GM23338 (cell line): ENCODE measurements at regions not wholly inside any gene's neighbourhood (a gene's known extent, or its start where the extent isn't known, plus 50 kb on each side); places are given as distances from the start of the nearest gene placed in this dataset.

Experiments used
- ATAC-seq: fragments of 200-7000 bp; cut with Tn5 transposase; 3 replicates; pipeline ENCODE4 v1.9.1; 2020
- DNase-seq: peaks from one replicate; pipeline ENCODE4 v3.0.0-alpha.2; 2015; ENCODE audit warnings: low spot score
- H2AFZ ChIP-seq: fragments of 200-600 bp; sonication (generic); 2 replicates; pipeline ENCODE4 v1.8.0; 2016; ENCODE audit warnings: antibody characterized with exemption, mild to moderate bottlenecking, moderate library complexity
- H3F3A ChIP-seq: fragments of 200-600 bp; sonication (generic); replicated peaks from 2 replicates; pipeline ENCODE4 v1.8.0; 2017; ENCODE audit warnings: antibody characterized with exemption, mixed run types, low read depth
- H3K27ac ChIP-seq: fragments of 200-600 bp; sonication (generic); 2 replicates; pipeline ENCODE4 v1.6.1; 2016; ENCODE audit warnings: low read depth
- H3K27me3 ChIP-seq: fragments of 200-600 bp; sonication (generic); 2 replicates; pipeline ENCODE4 v1.8.0; 2016; ENCODE audit warnings: mild to moderate bottlenecking, mixed run types, moderate library complexity; ENCODE audit not compliant: insufficient read depth
- H3K36me3 ChIP-seq: fragments of 200-600 bp; sonication (generic); 2 replicates; pipeline ENCODE4 v1.8.0; 2016; ENCODE audit warnings: mild to moderate bottlenecking; ENCODE audit not compliant: insufficient read depth
- H3K4me1 ChIP-seq: fragments of 200-600 bp; sonication (generic); 2 replicates; pipeline ENCODE4 v1.8.0; 2016; ENCODE audit warnings: mild to moderate bottlenecking, moderate library complexity; ENCODE audit not compliant: insufficient read depth
- H3K4me2 ChIP-seq: fragments of 200-600 bp; sonication (generic); 2 replicates; pipeline ENCODE4 v1.7.1; 2017; ENCODE audit warnings: mixed run types
- H3K4me3 ChIP-seq: fragments of 200-600 bp; sonication (generic); 2 replicates; pipeline ENCODE4 v1.6.1; 2016; ENCODE audit warnings: mixed run types
- H3K79me2 ChIP-seq: fragments of 200-600 bp; sonication (generic); replicated peaks from 2 replicates; pipeline ENCODE4 v1.8.0; 2017; ENCODE audit warnings: mild to moderate bottlenecking; ENCODE audit not compliant: insufficient read depth
- H3K9me2 ChIP-seq: fragments of 200-600 bp; sonication (generic); 2 replicates; pipeline ENCODE4 v1.8.0; 2017; ENCODE audit not compliant: insufficient read depth
- H4K20me1 ChIP-seq: fragments of 200-600 bp; sonication (generic); replicated peaks from 2 replicates; pipeline ENCODE4 v1.8.0; 2017; ENCODE audit warnings: mild to moderate bottlenecking; ENCODE audit not compliant: insufficient read depth
- H3K27ac Mint-ChIP-seq: 2 replicates; pipeline ENCODE4 v1.8.0; 2020; ENCODE audit warnings: inconsistent platforms, mild to moderate bottlenecking, moderate library complexity, mixed read lengths
- H3K27me3 Mint-ChIP-seq: 3 replicates; pipeline ENCODE4 v1.8.0; 2022; ENCODE audit warnings: low read depth, mild to moderate bottlenecking, moderate library complexity, mixed read lengths, inconsistent platforms; ENCODE audit not compliant: insufficient read depth, poor library complexity
- H3K36me3 Mint-ChIP-seq: 3 replicates; pipeline ENCODE4 v1.8.0; 2021; ENCODE audit warnings: low read depth, mild to moderate bottlenecking, inconsistent platforms, moderate library complexity, mixed read lengths
- H3K4me1 Mint-ChIP-seq: 3 replicates; pipeline ENCODE4 v1.8.0; 2020; ENCODE audit warnings: mild to moderate bottlenecking, inconsistent platforms, mixed read lengths
- H3K4me3 Mint-ChIP-seq: 3 replicates; pipeline ENCODE4 v1.8.0; 2021; ENCODE audit warnings: moderate library complexity, mild to moderate bottlenecking, inconsistent platforms, mixed read lengths
- H3K9me3 Mint-ChIP-seq: 3 replicates; pipeline ENCODE4 v1.8.0; 2020; ENCODE audit warnings: moderate library complexity, mild to moderate bottlenecking, inconsistent platforms, mixed read lengths
- CREB1 ChIP-seq: fragments of 250-450 bp; sonication (Bioruptor Pico); IDR thresholded peaks from 2 replicates; pipeline ENCODE4 v1.5.0; 2020; ENCODE audit warnings: low read depth, mild to moderate bottlenecking, moderate library complexity
- EZH2 ChIP-seq: fragments of 200-600 bp; sonication (generic); IDR thresholded peaks from one replicate; pipeline ENCODE4 v1.8.0; 2017; ENCODE audit warnings: antibody characterized with exemption, mild to moderate bottlenecking, low read depth; ENCODE audit not compliant: unreplicated experiment
- EZH2phosphoT487 ChIP-seq: fragments of 200-600 bp; sonication (generic); IDR thresholded peaks from one replicate; pipeline ENCODE4 v1.8.1; 2018; ENCODE audit warnings: antibody characterized with exemption; ENCODE audit not compliant: unreplicated experiment
- JUNB ChIP-seq: IDR thresholded peaks from one replicate; pipeline ENCODE4 v1.6.1; 2016; ENCODE audit warnings: antibody characterized with exemption; ENCODE audit not compliant: unreplicated experiment
- POLR2AphosphoS5 ChIP-seq: IDR thresholded peaks from 2 replicates; pipeline ENCODE4 v1.6.1; 2016; ENCODE audit warnings: antibody characterized with exemption, low read depth
- STAT1 ChIP-seq: IDR thresholded peaks from one replicate; pipeline ENCODE4 v1.6.1; 2016; ENCODE audit warnings: antibody characterized with exemption; ENCODE audit not compliant: unreplicated experiment
- ZNF114 ChIP-seq: fragments of 250-450 bp; sonication (Bioruptor Pico); IDR thresholded peaks from 2 replicates; pipeline ENCODE4 v1.5.0; 2020; ENCODE audit warnings: mild to moderate bottlenecking, moderate library complexity
- ZNF331 ChIP-seq: fragments of 250-450 bp; sonication (Bioruptor Pico); IDR thresholded peaks from 2 replicates; pipeline ENCODE4 v1.5.0; 2020; ENCODE audit warnings: low read depth, mild to moderate bottlenecking, moderate library complexity
- TF ChIP-seq, protein P1 (sequence below), 2 experiments: fragments of 200-600 bp in 1 of 2; sonication (generic) in 1 of 2; conservative IDR thresholded peaks; 2 replicates each; pipeline versions ENCODE4 v1.5.1 to v1.6.1; 2016 to 2017; ENCODE audit warnings: antibody characterized with exemption in 2 of 2, low read depth in 2 of 2, mild to moderate bottlenecking in 2 of 2, moderate library complexity in 1 of 2
- TF ChIP-seq, protein P2 (sequence below): IDR thresholded peaks from one replicate; pipeline ENCODE4 v1.6.1; 2018; ENCODE audit warnings: antibody characterized with exemption; ENCODE audit not compliant: unreplicated experiment
- TF ChIP-seq, protein P3 (sequence below): IDR thresholded peaks from 2 replicates; pipeline ENCODE4 v1.6.1; 2016; ENCODE audit warnings: antibody characterized with exemption

DNA sequence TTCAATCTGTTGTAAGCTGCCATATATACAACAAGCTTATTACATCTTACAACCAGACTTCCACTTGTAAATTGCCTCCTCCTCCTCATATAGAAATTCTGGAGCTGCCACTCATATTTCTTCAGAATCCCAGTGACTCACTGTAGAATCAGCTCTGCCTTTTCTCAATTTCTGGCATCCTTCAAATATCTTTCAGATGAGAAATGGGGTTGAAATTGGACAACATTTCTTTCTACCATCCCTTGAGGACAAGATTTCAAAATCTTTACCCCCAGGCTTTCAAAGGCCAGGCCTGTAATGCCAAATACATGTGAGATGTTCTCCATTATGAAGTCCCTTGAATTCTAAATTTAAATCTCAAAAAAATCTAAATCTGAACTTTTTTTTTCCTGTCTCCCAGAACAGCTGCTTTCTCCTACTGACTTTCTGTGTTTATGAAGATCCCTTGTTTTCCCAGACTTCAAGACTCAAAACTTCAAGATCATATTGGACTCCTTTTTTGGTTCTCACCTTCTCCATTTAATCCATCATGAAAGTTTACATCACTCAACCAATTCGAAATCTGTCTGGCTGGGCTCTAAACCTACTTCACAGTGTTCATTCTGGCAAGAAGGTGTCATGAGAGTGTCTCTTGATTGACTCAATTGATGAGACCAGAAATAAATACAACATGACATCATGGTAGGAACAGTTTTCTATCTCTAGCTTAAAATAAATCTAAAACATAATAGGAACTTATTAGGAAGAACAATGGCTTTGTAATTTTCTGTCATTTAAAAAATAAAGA lies 109.8 kb downstream of the HMHB1 start:
- TF ChIP-seq, protein P1, sequence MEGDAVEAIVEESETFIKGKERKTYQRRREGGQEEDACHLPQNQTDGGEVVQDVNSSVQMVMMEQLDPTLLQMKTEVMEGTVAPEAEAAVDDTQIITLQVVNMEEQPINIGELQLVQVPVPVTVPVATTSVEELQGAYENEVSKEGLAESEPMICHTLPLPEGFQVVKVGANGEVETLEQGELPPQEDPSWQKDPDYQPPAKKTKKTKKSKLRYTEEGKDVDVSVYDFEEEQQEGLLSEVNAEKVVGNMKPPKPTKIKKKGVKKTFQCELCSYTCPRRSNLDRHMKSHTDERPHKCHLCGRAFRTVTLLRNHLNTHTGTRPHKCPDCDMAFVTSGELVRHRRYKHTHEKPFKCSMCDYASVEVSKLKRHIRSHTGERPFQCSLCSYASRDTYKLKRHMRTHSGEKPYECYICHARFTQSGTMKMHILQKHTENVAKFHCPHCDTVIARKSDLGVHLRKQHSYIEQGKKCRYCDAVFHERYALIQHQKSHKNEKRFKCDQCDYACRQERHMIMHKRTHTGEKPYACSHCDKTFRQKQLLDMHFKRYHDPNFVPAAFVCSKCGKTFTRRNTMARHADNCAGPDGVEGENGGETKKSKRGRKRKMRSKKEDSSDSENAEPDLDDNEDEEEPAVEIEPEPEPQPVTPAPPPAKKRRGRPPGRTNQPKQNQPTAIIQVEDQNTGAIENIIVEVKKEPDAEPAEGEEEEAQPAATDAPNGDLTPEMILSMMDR (conservative IDR thresholded peaks at IDR 0.05; ENCODE audit: low read depth in 2 of 2) = no peak
- TF ChIP-seq EZH2phosphoT487 (no peak), STAT1 (no peak), POLR2AphosphoS5 (no peak), EZH2 (no peak)
- H4K20me1 ChIP-seq = no peaks in the 10 kb centered on the region
- peaks cover 26% of the 10 kb centered on the region for H3K4me1 ChIP-seq
- no peaks in the 10 kb centered on the region for H3K79me2 ChIP-seq
- H3K36me3 ChIP-seq = no peaks in the 10 kb centered on the region
- peaks cover 32% of the 10 kb centered on the region for H3K4me1 Mint-ChIP-seq
- H3F3A ChIP-seq = no peaks in the 10 kb centered on the region
- no peak overlapping the region for H3K4me2 ChIP-seq
- H3K27ac Mint-ChIP-seq = no peak overlapping the region
- no peak overlapping the region for H3K27ac ChIP-seq
- H3K36me3 Mint-ChIP-seq = no peaks in the 10 kb centered on the region
- DNase-seq = no peak
- H2AFZ ChIP-seq = no peak overlapping the region
- ATAC-seq = no peak
- H3K9me3 Mint-ChIP-seq = no peaks in the 10 kb centered on the region; the same call in 2 of the 3 replicates
- no peaks in the 10 kb centered on the region for H3K27me3 ChIP-seq
- no peaks in the 10 kb centered on the region for H3K27me3 Mint-ChIP-seq
- H3K9me2 ChIP-seq = no peaks in the 10 kb centered on the region
- no peak overlapping the region for H3K4me3 Mint-ChIP-seq
- no peak overlapping the region for H3K4me3 ChIP-seq

DNA sequence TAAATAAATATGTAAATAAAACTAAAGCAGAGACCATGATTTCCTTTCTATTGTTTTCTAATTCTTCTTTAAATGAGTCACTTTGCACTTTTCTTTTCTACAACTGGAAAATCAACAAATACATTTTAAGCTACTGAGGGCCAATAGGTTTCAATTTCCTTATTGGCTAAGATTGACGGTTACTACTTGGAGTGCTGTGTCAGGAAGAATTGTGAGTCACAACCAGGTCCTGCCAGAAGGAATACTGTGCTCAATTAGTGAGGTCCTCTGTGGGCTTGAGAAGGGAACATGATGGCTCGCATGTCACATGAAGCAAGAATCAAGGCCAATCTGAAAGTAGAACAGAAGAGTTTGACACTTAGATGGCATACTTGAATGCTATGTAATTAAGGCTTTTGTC lies 110.8 kb downstream of the HMHB1 start:
- TF ChIP-seq EZH2phosphoT487 (no peak), CREB1 (CRISPR knock-in tag) (no peak), ZNF114 (CRISPR knock-in tag) (no peak), POLR2AphosphoS5 (no peak), JUNB (no peak), ZNF331 (CRISPR knock-in tag) (no peak), EZH2 (no peak)
- TF ChIP-seq, protein P2, sequence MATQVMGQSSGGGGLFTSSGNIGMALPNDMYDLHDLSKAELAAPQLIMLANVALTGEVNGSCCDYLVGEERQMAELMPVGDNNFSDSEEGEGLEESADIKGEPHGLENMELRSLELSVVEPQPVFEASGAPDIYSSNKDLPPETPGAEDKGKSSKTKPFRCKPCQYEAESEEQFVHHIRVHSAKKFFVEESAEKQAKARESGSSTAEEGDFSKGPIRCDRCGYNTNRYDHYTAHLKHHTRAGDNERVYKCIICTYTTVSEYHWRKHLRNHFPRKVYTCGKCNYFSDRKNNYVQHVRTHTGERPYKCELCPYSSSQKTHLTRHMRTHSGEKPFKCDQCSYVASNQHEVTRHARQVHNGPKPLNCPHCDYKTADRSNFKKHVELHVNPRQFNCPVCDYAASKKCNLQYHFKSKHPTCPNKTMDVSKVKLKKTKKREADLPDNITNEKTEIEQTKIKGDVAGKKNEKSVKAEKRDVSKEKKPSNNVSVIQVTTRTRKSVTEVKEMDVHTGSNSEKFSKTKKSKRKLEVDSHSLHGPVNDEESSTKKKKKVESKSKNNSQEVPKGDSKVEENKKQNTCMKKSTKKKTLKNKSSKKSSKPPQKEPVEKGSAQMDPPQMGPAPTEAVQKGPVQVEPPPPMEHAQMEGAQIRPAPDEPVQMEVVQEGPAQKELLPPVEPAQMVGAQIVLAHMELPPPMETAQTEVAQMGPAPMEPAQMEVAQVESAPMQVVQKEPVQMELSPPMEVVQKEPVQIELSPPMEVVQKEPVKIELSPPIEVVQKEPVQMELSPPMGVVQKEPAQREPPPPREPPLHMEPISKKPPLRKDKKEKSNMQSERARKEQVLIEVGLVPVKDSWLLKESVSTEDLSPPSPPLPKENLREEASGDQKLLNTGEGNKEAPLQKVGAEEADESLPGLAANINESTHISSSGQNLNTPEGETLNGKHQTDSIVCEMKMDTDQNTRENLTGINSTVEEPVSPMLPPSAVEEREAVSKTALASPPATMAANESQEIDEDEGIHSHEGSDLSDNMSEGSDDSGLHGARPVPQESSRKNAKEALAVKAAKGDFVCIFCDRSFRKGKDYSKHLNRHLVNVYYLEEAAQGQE = no peak
- TF ChIP-seq, protein P3, sequence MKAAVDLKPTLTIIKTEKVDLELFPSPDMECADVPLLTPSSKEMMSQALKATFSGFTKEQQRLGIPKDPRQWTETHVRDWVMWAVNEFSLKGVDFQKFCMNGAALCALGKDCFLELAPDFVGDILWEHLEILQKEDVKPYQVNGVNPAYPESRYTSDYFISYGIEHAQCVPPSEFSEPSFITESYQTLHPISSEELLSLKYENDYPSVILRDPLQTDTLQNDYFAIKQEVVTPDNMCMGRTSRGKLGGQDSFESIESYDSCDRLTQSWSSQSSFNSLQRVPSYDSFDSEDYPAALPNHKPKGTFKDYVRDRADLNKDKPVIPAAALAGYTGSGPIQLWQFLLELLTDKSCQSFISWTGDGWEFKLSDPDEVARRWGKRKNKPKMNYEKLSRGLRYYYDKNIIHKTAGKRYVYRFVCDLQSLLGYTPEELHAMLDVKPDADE = no peak
- TF ChIP-seq, protein P1 (conservative IDR thresholded peaks at IDR 0.05; ENCODE audit: low read depth in 2 of 2) = no peak
- H3K4me1 ChIP-seq = peaks cover 26% of the 10 kb centered on the region
- ATAC-seq (no peak), DNase-seq (no peak)
- H3K27ac Mint-ChIP-seq = no peak overlapping the region
- no peak overlapping the region for H3K4me2 ChIP-seq
- H3K36me3 Mint-ChIP-seq = no peaks in the 10 kb centered on the region
- no peaks in the 10 kb centered on the region for H3F3A ChIP-seq
- no peak overlapping the region; the same call in 1 of the 2 replicates for H2AFZ ChIP-seq
- H3K4me3 ChIP-seq = no peak overlapping the region
- no peaks in the 10 kb centered on the region for H3K36me3 ChIP-seq
- H4K20me1 ChIP-seq = no peaks in the 10 kb centered on the region
- peaks cover 32% of the 10 kb centered on the region for H3K4me1 Mint-ChIP-seq
- no peaks in the 10 kb centered on the region; the same call in 2 of the 3 replicates for H3K9me3 Mint-ChIP-seq
- no peaks in the 10 kb centered on the region for H3K79me2 ChIP-seq
- H3K27me3 ChIP-seq = no peaks in the 10 kb centered on the region
- H3K9me2 ChIP-seq = 0 out of 2 replicates have a peak, but pooled peaks cover under 1% of the 10 kb centered on the region
- no peaks in the 10 kb centered on the region for H3K27me3 Mint-ChIP-seq
- H3K4me3 Mint-ChIP-seq = no peak overlapping the region
- H3K27ac ChIP-seq = no peak overlapping the region
